GM23248 (cell line): ENCODE measurements at regions not wholly inside any gene's neighbourhood (a gene's known extent, or its start where the extent isn't known, plus 50 kb on each side); places are given as distances from the start of the nearest gene placed in this dataset.

Experiments used
- EZH2 ChIP-seq: fragments of 200-600 bp; sonication (generic); IDR thresholded peaks from 2 replicates; pipeline ENCODE4 v1.6.1; 2018; ENCODE audit warnings: antibody characterized with exemption, mild to moderate bottlenecking; ENCODE audit not compliant: insufficient read depth, poor library complexity, severe bottlenecking
- EZH2phosphoT487 ChIP-seq: fragments of 200-600 bp; sonication (generic); IDR thresholded peaks from 2 replicates; pipeline ENCODE4 v1.6.1; 2018; ENCODE audit warnings: antibody characterized with exemption, moderate library complexity, mild to moderate bottlenecking, low read depth; ENCODE audit not compliant: insufficient read depth

DNA sequence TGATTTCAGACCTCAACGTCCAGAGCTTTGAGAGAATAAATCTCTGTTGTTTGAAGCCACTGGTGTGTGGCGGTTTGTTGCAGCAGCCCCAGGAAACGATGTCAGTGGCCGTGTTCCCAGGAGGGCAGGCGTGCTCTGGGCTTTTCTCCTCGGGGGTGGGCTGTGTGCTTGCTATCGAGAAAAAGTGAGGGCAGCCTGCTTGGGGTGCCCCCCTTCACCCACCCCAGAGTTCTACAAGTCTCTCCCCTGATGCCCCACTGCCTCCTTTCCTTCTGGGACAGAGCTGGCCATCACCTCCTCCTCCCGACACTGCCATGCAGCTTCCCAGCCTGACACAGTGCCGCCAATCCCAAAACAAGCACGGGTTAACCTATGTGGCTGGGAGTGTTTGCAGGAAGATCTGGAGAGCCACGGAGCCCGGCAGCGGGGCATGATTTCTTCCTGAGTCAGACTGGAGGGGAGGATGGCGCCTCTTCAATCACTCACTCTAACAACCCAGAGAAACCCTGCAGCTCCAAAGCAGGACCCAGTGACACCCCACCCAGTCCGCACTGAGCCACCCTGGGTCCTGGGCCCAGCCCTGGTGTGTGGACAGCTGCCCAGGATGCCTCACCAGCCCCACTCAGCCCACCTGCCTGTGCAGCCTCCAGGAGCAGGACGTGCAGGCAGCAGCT, 213.7 kb upstream of the RAB6C start:
- no peak for TF ChIP-seq EZH2
- no peak for TF ChIP-seq EZH2phosphoT487
